ENCODE measurements at regions not wholly inside any gene's neighbourhood (a gene's known extent, or its start where the extent isn't known, plus 50 kb on each side); places are given as distances from the start of the nearest gene placed in this dataset.
A peak's percentile ranks its signal among the peaks of the same experiment; 100 is the strongest.

DNA sequence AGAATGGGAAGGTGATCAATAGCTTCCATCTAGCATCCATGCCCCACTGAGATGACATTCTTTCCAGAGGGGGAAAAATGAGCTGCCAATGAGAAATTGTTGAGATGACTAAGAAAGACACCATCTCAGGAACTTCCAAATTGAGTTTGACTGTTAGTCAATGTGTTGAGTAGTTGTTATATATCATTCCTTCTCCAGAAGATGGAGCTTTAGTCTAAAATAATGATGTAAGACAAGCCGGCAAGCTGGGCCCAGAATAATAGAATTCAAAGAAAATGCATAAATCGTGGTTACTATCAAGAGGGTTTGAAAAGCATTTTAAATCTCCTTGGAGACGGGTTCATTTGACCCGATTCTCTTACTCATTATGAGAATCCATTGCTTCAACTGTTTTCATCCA, 71.0 kb upstream of the ATF7IP2 start:
- peak; percentile 31 for DNase-seq (ENCODE audit: low read depth)

DNA sequence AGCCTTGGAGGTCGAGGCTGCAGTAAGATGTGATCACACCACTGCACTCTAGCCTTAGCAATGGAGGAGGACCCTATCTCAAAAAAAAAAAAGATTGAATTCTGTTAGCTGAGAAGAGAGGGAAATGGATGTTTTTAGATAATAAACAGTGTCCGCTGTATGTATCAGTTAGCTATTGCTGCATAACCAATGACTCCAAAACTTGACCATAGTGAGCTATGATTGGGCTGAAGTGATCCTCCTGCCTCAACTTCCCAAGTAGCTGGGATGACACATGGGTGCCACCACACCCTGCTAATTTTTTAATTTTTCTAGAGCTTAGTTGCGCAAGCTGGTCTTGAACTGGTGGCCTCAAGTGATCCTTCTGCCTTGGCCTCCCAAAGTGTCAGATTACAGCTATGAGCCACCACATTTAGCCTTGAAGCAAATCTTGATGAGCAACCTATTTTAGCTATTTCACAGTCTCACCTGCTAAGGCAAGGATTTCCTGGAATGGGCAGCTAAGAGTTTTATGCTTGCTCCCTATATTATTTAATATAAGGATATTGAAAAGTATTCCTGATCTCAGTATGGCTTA, 68.3 kb upstream of the ATF7IP2 start:
- no peak for DNase-seq (ENCODE audit: low read depth)

DNA sequence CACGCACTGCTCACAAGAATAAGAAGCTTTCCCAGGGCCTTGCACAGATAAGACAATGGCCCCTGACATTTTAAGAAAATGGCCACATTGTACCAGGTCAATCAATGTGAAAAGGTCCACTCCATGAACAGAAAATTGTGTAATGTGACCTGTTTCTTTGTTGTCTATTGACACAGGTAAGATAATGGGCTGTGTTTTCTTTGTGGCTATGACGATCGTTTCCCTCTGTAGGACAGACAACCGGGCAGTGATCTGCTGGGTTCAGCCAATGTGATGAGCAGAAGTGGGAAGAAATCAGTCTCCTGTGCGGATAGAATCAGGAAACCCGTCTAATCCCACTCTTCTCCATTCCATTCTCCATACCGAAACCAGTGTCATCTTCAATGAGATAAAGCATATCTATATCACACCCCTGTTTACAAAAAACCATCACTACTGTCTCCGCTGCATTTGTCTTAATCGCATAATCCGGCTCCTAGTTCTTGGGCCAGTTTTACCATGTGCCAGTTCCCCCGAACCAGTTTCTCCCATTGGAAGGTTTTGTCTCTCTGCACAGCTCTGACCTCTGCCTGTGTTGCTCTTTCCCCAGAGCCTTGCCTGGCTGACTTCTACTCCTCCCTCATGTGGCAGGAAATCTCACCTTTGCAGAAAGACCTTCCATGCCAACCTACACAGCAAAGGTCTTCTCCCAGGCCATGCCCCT, 66.9 kb upstream of the ATF7IP2 start:
- no peak for DNase-seq (ENCODE audit: low read depth)

DNA sequence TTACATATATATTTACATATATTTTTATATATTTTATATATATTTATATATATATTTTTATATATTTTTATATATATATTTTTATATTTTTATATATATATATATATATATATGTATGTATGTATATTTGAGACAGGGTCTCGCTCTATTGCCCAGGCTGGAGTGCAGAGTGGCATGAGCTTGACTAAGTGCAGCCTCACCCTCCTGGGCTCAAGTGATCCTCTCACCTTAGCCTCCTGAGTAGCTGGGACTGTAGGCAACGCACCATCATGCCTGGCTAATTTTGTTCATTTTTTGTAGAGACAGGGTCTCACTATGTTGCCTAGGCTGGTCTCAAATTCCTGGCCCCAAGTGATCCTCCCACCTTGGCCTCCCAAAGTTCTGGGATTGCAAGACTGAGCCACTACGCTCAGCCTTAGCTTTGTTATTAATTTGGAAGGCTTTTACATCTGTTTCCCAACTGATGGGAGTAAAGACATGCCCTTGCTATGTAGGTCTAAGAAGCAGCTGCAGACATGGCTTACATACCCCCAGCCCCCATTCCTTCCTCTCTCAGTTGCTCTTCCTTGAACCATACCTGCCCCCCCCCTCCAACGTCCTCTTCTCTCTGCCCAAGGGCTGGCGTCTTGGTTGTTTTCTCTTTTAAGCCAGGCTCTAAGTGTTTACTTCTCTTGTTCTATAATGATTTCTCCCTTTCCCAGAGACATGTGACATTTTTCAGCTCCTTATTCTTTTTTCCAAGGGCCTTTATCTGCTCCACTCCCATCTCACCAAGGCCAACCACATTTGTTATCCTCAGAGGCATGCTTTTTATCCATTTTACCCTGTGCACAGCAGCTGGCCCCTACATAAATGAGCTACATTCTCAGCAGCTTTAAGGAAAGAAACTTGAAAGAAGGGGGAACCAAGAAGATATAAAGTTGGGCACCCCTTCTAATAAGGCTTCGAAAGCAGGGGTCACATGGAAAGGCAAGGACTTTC, 64.2 kb upstream of the ATF7IP2 start:
- DNase-seq (ENCODE audit: low read depth) = no peak

DNA sequence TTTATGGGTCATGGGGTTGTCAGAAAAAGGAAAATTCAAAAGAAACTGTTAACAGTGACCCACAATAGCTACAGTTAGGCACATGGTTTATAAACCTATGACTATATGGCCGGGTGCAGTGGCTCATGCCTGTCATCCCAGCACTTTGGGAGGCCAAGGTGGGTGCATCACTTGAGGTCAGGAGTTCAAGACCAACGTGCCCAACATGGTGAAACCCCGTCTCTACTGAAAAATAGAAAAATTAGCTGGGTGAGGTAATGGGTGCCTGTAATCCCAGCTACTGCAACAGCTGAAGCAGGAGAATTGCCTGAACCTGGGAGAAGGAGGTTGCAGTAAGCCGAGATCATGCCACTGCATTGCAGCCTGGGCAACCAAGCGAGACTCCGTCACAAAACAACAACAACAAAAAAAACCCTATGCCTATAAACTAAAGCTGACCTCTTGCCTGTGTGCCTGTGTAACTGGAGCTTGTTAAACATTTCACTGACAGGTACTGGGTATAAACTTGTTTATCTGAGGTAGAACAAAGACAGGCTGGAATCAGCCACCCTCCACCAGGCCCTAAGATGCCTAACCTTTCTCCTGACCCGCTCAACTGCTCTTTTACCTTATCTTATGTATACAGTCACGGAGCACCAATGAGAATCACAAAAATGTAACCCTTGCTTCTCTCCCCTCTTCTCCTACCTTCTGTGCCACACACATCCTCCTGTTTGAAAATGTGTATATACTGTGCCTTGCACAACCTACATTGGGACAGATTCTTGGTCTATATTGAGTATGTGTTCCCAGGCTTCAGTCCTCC, 62.9 kb upstream of the ATF7IP2 start:
- no peak for DNase-seq (ENCODE audit: low read depth)

DNA sequence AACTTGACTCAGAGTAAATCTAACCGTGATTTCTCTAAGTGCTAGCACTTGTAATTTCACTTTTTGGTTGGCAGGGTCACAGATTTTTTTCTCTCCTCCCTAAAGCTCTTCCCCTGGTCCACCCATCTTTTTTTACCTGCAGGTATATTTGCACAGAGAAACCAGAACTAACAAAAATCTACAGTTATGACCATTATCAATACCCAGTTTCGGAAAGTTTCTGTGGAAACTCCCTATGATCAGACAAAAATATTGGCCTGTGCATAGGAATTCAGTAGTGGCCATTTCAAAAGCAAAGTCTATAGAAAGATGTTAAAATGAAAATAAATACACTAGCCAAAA, 62.4 kb upstream of the ATF7IP2 start:
- no peak for DNase-seq (ENCODE audit: low read depth)

DNA sequence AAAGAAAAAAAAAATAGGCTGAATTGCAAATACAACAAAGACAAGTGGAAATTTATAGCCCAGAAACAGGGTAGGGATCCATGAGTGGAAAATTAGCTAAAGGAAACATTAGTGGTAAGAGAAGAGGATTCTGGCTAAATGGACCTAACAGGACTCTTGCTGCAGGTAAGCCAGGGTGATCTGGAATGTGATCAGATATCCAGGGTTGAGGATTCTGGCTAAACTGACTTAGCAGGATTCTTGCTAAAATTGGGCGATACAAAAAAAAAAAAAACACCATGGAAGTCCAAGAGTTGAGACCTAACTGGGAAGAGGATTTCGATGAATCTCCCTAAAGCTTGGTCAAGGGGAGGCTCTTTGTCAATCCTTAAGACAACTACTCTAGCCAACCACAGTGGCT, 61.7 kb upstream of the ATF7IP2 start:
- no peak for DNase-seq (ENCODE audit: low read depth)

DNA sequence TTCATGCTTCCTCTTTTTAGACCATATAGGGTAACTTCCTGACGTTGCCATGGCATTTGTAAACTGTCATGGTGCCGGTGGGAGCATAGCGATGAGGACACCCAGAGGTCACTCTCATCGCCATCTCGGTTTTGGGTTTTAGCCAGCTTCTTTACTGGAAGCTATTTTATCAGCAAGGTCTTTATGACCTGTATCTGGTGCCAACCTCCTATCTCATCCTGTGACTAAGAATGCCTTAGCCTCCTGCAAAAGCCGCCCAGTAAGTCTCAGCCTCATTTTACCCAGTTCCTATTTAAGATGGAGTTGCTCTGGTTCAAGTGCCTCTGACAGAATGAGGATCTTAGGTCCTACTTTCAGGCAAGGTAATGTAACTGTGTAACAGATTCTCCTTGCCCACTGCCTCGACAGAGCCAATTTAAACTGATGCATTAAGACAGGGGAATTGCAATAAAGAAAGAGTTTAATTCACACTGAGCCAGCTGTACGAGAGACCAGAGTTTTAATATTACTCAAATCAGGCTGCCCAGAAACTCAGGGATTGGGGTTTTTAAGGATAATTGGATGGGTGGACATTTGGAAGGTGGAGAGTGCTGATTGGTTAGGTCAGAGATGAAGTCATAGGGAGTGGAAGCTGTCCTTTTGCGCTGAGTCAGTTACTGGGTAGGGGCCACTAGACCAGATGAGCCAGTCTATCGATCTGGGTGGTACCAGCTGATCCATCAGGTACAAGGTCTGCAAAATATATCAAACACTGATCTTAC, 59.9 kb upstream of the ATF7IP2 start:
- no peak for DNase-seq (ENCODE audit: low read depth)

DNA sequence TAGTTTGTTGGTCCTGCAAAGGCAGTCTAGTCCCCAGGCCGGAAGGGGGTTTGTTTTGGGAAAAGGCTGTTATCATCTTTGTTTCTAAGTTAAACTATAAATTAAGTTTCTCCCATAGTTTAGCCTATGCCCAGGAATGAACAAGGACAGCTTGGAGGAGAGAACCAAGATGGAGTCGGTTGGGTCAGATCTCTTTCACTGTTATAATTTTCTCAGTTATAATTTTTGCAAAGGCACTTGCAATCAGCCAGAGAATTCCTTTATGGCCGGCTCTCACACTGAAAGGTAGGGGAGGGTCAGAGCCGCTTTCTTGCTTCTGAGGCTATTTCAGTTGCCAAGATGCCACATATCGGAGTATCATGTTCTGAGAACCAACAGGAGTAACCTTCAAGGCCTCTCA, 59.2 kb upstream of the ATF7IP2 start:
- no peak for DNase-seq (ENCODE audit: low read depth)

DNA sequence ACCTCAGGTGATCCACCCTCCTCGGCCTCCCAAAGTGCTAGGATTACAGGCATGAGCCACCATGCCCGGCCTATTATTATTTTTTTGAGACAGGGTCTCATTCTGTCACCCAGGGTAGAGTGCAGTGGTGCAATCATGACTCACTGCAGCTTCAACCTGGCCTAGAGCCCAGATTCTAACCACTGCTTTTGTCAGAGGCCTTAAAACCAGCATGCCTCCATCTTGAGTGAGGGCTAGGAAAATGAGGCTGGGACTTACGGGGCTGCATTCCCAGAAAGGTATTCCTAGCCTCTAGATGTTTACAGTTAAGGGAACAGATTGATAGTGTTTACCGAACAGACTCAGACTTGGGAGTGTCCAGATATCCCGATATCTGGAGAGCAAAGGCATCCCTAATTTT, 57.6 kb upstream of the ATF7IP2 start:
- DNase-seq (ENCODE audit: low read depth) = peak; percentile 85

DNA sequence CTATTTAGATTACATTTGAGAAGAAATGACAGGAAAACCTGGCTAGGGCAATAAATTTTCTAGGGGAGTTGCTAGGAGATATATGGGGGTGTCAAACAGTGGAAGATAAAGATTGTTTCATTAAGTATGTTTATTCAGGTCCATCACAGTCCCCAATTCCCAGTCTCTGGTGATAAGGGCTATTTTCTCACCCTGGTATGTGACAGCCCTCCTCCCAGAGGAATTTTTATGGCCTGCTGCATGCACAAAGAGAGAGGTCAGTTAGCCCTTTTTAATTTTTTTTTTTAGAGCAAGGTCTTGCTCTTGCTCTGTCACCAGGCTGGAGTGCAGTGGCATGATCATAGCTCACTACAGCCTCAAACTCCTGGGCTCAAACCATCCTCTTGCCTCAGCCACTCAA, 53.6 kb upstream of the ATF7IP2 start:
- DNase-seq (ENCODE audit: low read depth) = no peak

DNA sequence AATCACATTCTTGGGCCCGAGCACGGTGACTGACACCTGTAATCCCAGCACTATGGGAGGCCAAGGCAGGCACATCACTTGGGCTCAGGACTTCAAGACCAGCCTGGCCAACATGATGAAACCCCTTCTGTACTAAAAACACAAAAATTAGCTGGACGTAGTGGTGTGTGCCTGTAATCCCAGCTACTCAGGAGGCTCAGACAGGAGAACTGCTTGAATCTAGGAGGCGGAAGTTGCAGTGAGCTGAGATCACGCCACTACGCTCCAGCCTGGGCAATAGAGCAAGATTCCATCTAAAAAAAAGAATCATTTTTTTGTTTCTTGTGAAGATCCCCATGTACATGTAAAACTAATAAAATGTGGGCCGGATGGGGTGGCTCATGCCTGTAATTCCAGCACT, 53.1 kb upstream of the ATF7IP2 start:
- no peak for DNase-seq (ENCODE audit: low read depth)

DNA sequence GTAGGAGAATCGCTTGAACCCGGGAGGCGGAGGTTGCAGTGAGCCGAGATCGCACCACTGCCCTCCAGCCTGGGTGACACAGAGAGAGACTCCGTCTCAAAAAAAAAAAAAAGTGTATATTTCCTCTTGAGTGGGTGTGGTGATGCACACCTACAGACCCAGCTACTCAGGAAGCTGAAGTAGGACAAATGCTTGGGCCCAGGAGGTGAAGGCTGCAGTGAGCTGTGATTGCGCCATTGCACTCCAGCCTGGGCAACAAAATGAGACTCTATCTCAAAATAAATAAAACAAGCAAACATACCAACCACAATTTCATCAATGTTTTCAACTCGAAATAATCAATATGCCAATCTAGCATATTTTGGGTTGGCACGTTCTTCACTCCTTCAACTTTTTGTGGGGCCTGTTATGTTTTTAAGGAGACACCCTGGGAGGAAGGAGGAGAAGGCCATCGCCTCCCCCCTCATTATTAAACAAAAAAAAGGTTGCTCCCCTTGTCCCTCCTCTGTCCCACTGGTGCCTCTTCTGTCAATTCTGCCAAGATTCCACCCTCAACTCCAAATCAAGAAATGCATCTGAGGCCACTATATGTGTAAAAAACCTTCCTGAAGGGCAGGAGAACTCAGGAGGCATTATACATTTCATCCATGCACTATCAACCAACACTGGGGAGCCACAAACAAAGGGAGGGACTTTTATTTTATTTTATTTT, 52.4 kb upstream of the ATF7IP2 start:
- no peak for DNase-seq (ENCODE audit: low read depth)

DNA sequence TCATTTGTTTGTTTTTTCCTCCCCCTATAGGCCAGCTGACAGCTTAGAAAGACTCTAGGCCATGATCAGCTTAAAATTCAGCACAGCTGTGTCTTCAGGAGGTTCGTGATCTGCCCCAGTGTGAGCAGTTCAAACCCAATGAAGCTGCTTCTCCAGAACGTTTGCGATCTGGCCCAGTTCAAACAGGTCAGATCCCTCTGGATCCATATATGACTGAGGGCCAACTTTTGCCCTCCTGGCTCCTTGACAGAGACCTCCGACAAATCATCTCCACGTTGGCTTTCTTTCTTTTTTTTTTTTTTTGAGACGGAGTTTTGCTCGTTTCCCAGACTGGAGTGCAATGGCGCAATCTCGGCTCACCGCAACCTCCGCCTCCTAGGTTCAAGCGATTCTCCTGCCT, 50.2 kb upstream of the ATF7IP2 start:
- DNase-seq (ENCODE audit: low read depth) = no peak
